T-helper 1 cell treated with Interleukin-12 subunit alpha and Interleukin-12 subunit beta and Interleukin-4 antibody, amounts not matched to agents 30 μg/mL and 1 μg/mL, for 36 hours (primary cell): ENCODE measurements at regions not wholly inside any gene's neighbourhood (a gene's known extent, or its start where the extent isn't known, plus 50 kb on each side); places are given as distances from the start of the nearest gene placed in this dataset.
"Not testable (repeated sequence)": the region's sequence is repeated elsewhere in the genome, so short reads cannot be mapped to it uniquely, and the experiment has no call there.

Experiments used
- H3K27ac Mint-ChIP-seq: one replicate; pipeline ENCODE4 v1.8.0; 2021; ENCODE audit warnings: mild to moderate bottlenecking, mixed read lengths
- H3K27me3 Mint-ChIP-seq: one replicate; pipeline ENCODE4 v1.8.0; 2021; ENCODE audit warnings: low read depth, mixed read lengths
- H3K36me3 Mint-ChIP-seq: one replicate; pipeline ENCODE4 v1.8.0; 2021; ENCODE audit warnings: low read depth, mixed read lengths
- H3K4me1 Mint-ChIP-seq: one replicate; pipeline ENCODE4 v1.8.0; 2021; ENCODE audit warnings: low read depth, mixed read lengths
- H3K4me3 Mint-ChIP-seq: one replicate; pipeline ENCODE4 v1.8.0; 2021; ENCODE audit warnings: mild to moderate bottlenecking, moderate library complexity, mixed read lengths
- H3K9me3 Mint-ChIP-seq: one replicate; pipeline ENCODE4 v1.8.0; 2021; ENCODE audit warnings: mixed read lengths

DNA sequence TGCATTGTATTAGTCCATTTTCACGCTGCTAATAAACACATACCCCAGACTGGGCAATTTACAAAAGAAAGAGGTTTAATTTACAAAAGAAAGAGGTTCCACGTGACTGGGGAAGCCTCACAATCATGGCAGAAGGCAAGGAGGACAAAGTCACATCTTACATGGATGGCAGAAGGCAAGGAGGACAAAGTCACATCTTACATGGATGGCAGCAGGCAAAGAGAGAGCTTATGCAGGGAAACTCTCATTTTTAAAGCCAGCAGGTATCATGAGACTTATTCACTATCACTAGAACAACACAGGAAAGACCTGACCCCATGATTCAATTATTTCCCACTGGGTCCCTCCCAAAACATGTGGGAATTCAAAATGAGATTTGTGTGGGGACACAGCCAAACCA is 223.3 kb upstream of the SLC39A10 start:
- peaks cover 26% of the 10 kb centered on the region for H3K36me3 Mint-ChIP-seq
- peaks cover 38% of the 10 kb centered on the region for H3K9me3 Mint-ChIP-seq
- not testable (repeated sequence) for H3K4me3 Mint-ChIP-seq, H3K27me3 Mint-ChIP-seq, H3K27ac Mint-ChIP-seq, H3K4me1 Mint-ChIP-seq

GRCh38 chr2:195428673-195429072 is 228.4 kb upstream of the SLC39A10 start:
- H3K27me3 Mint-ChIP-seq: no peaks in the 10 kb centered on the region
- peaks cover 14% of the 10 kb centered on the region for H3K9me3 Mint-ChIP-seq
- H3K4me1 Mint-ChIP-seq: peaks cover 3% of the 10 kb centered on the region
- H3K27ac Mint-ChIP-seq: no peak overlapping the region
- H3K36me3 Mint-ChIP-seq: peaks cover 15% of the 10 kb centered on the region
- no peak overlapping the region for H3K4me3 Mint-ChIP-seq

DNA sequence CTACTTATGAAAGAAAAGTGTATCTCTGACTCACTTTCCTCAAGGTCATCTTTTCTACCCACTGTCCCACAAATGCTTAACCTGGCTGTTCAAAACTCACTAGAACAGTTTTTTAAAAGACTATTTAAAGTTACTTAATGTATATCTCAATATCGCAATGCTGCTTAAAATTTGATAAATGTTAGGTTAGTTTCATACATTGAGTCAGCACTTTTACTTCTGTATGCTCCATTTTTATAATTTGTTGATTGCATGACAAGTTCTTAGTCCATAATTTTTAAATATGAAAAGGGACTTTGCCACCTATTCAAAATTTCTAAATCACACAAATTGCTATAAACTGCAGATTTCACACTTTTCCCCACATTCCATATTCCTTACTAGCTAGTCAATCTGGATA is 231.7 kb upstream of the SLC39A10 start:
- Mint-ChIP-seq H3K4me3 (no peak overlapping the region), H3K27ac (no peak overlapping the region), H3K4me1 (peaks cover 3% of the 10 kb centered on the region), H3K36me3 (peaks cover 6% of the 10 kb centered on the region), H3K27me3 (no peaks in the 10 kb centered on the region), H3K9me3 (no peaks in the 10 kb centered on the region)

GRCh38 chr2:195419033-195419432 is 238.0 kb upstream of the SLC39A10 start:
- no peaks in the 10 kb centered on the region for H3K9me3 Mint-ChIP-seq
- no peaks in the 10 kb centered on the region for H3K27me3 Mint-ChIP-seq
- H3K4me3 Mint-ChIP-seq: no peak overlapping the region

DNA sequence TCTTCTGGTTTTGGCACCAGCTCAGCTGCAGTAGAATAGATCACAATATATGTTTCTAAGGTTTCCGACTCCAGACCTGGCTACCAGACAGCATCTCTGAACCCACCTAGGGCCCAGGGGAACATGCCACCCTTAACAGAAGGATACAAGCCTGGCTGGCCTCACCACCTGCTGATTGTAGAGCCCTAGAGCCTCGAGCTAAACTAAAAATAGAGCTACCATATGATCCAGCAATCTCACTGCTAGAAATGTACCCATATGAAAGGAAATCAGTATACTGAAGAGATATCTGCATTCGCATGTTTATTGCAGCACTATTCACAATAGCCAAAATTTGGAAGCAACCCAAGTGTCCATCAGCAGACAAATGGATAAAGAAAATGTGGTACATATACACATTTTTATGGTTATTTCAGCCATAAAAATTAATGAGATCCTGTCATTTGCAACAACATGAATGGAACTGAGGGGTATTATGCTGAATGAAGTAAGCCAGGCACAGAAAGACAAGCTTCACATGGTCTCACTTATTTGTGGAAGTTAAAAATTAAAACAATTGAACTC is 242.4 kb upstream of the SLC39A10 start:
- Mint-ChIP-seq H3K9me3 (no peaks in the 10 kb centered on the region), H3K4me3 (no peak overlapping the region), H3K36me3 (peaks cover 9% of the 10 kb centered on the region), H3K27me3 (no peaks in the 10 kb centered on the region), H3K4me1 (peaks cover 6% of the 10 kb centered on the region), H3K27ac (no peak overlapping the region)

More at GRCh38 chr2:195419033-195419432, 238.0 kb upstream of the SLC39A10 start:
- H3K27ac Mint-ChIP-seq: no peak overlapping the region
- peaks cover 2% of the 10 kb centered on the region for H3K4me1 Mint-ChIP-seq
- H3K36me3 Mint-ChIP-seq: peaks cover 7% of the 10 kb centered on the region

GRCh38 chr2:195413944-195414343 is 243.1 kb upstream of the SLC39A10 start:
- Mint-ChIP-seq H3K4me1 (peaks cover 6% of the 10 kb centered on the region), H3K4me3 (no peak overlapping the region), H3K27ac (no peak overlapping the region)

GRCh38 chr2:195413422-195413821 is 243.6 kb upstream of the SLC39A10 start:
- peaks cover 6% of the 10 kb centered on the region for H3K36me3 Mint-ChIP-seq
- H3K4me1 Mint-ChIP-seq: peaks cover 7% of the 10 kb centered on the region
- H3K27me3 Mint-ChIP-seq: no peaks in the 10 kb centered on the region
- no peak overlapping the region for H3K4me3 Mint-ChIP-seq
- no peaks in the 10 kb centered on the region for H3K9me3 Mint-ChIP-seq
- H3K27ac Mint-ChIP-seq: no peak overlapping the region

More at GRCh38 chr2:195413944-195414343, 243.1 kb upstream of the SLC39A10 start:
- Mint-ChIP-seq H3K36me3 (peaks cover 7% of the 10 kb centered on the region), H3K9me3 (no peaks in the 10 kb centered on the region), H3K27me3 (no peaks in the 10 kb centered on the region)

DNA sequence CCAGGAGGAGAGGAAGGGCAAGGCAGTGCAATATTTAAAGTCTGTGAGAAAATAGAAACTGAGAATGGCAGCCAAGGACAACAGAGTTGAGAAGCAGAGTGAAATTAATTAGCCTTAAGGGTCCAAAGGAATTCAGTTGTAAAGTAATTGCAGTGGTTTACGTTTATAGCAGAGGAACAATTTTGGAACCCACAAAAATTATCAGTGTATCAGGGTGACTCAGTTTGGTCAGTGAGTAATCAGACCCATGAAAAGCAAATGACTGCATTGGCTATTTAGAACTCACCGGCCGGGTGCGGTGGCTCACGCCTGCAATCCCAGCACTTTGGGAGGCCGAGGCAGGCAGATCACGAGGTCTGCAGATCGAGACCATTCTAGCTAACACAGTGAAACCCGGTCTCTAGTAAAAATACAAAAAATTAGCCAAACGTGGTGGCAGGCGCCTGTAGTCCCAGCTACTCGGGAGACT is 245.8 kb upstream of the SLC39A10 start:
- Mint-ChIP-seq H3K4me1 (peaks cover 19% of the 10 kb centered on the region), H3K36me3 (peaks cover 6% of the 10 kb centered on the region), H3K27ac (peak overlapping the region; percentile 4), H3K4me3 (no peak overlapping the region), H3K9me3 (no peaks in the 10 kb centered on the region), H3K27me3 (no peaks in the 10 kb centered on the region)

- H3K4me1 Mint-ChIP-seq: peaks cover 24% of the 10 kb centered on the region
- H3K27ac Mint-ChIP-seq: no peak overlapping the region
- no peak overlapping the region for H3K4me3 Mint-ChIP-seq
- H3K9me3 Mint-ChIP-seq: no peaks in the 10 kb centered on the region
- peaks cover 6% of the 10 kb centered on the region for H3K36me3 Mint-ChIP-seq
- H3K27me3 Mint-ChIP-seq: no peaks in the 10 kb centered on the region
Measured at GRCh38 chr2:195410074-195410671, 246.9 kb upstream of the SLC39A10 start.

- no peaks in the 10 kb centered on the region for H3K27me3 Mint-ChIP-seq
- peaks cover 3% of the 10 kb centered on the region for H3K9me3 Mint-ChIP-seq
- H3K4me3 Mint-ChIP-seq: no peak overlapping the region
- peaks cover 4% of the 10 kb centered on the region for H3K36me3 Mint-ChIP-seq
- H3K27ac Mint-ChIP-seq: no peak overlapping the region
- peaks cover 25% of the 10 kb centered on the region for H3K4me1 Mint-ChIP-seq
Measured at GRCh38 chr2:195408811-195409210, 248.2 kb upstream of the SLC39A10 start.

DNA sequence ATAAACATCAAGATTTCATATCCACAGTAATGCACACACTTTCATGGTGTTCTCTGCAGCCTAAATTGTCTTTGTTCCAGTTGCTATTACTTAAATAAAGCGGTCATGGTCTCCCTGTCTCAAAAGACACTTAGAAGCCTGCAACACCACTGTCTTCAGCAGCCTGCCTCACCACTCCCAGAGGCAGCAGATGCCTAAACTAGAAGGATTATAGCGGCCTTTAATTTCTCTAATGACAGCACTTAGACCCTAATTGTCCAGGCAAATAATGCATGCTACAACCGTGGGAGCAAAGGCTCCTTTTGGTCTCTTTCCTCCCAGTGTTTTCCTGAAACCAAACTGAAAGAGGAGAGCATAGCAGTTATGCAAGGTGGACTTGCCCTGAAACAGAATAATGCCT is 248.8 kb upstream of the SLC39A10 start:
- Mint-ChIP-seq H3K4me1 (peaks cover 23% of the 10 kb centered on the region), H3K27ac (no peak overlapping the region), H3K9me3 (peaks cover 3% of the 10 kb centered on the region), H3K27me3 (no peaks in the 10 kb centered on the region), H3K36me3 (peaks cover 4% of the 10 kb centered on the region), H3K4me3 (no peak overlapping the region)

- Mint-ChIP-seq H3K4me1 (peaks cover 23% of the 10 kb centered on the region), H3K36me3 (peaks cover 4% of the 10 kb centered on the region), H3K4me3 (no peak overlapping the region), H3K9me3 (peaks cover 3% of the 10 kb centered on the region), H3K27ac (peak overlapping the region; percentile 3), H3K27me3 (no peaks in the 10 kb centered on the region)
Measured at GRCh38 chr2:195407783-195408182, 249.2 kb upstream of the SLC39A10 start.

DNA sequence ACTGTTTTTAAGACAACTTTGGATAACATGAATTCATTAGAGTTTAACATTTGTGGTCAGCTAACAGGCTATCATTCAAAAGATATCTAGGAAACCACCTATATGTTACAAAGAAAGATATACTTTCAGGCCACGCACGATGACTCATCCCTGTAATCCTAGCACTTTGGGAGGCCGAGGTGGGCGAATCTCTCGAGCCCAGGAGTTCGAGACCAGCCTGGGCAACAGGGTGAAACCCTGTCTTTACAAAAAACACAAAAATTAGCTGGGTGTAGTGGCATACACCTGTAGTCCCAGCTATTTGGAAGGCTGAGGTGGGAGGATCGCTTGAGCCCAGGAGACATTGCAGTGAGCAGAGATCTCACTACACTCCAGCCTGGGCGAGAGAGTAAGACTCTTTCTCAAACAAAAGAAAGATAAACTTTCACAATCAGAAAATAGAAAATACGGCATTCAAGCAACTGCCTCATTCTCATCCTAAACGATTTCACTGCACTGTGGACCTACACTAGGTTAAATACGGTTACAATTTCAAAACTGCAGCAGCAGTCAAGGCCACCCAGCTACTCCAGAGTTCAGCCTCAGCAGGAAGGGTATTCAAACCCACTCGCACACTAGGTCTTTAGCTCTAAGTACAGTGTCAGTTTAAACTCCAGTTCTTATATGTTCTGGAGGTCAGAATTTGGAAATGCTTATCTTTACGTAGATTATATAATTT is 250.0 kb upstream of the SLC39A10 start:
- Mint-ChIP-seq H3K4me1 (peaks cover 23% of the 10 kb centered on the region), H3K27ac (no peak overlapping the region)

DNA sequence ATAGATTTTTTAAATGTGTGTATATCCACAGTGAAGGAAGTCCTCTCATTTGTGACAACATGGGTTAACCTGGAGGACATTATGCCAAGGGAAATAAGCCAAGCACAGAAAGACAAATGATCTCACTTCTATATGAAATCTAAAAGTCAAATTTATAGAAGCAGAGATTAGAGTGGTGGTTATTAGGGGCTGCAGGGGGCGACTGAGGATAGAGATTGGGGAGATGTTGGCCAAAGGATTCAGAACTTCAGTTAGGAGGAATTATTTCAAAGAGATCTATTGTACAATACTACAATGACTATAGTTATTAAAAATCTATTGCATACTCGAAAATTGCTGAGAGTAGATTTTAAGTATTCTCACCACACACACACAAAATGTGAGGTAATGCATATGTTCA is 252.4 kb upstream of the SLC39A10 start:
- Mint-ChIP-seq H3K4me3 (no peak overlapping the region), H3K36me3 (peaks cover 4% of the 10 kb centered on the region), H3K27ac (no peak overlapping the region), H3K27me3 (no peaks in the 10 kb centered on the region), H3K4me1 (peaks cover 21% of the 10 kb centered on the region), H3K9me3 (peaks cover 3% of the 10 kb centered on the region)

More for the DNA sequence above, 250.0 kb upstream of the SLC39A10 start:
- H3K27me3 Mint-ChIP-seq: no peaks in the 10 kb centered on the region
- peaks cover 4% of the 10 kb centered on the region for H3K36me3 Mint-ChIP-seq
- peaks cover 3% of the 10 kb centered on the region for H3K9me3 Mint-ChIP-seq
- H3K4me3 Mint-ChIP-seq: no peak overlapping the region

- H3K27me3 Mint-ChIP-seq: no peaks in the 10 kb centered on the region
- H3K4me1 Mint-ChIP-seq: no peaks in the 10 kb centered on the region
- no peak overlapping the region for H3K4me3 Mint-ChIP-seq
- no peak overlapping the region for H3K27ac Mint-ChIP-seq
- H3K36me3 Mint-ChIP-seq: no peaks in the 10 kb centered on the region
- no peaks in the 10 kb centered on the region for H3K9me3 Mint-ChIP-seq
Measured at GRCh38 chr2:195396479-195396878, 260.5 kb upstream of the SLC39A10 start.
